NCI-H774 (cell line): ENCODE measurements at regions not wholly inside any gene's neighbourhood (a gene's known extent, or its start where the extent isn't known, plus 50 kb on each side); places are given as distances from the start of the nearest gene placed in this dataset.
A peak's percentile ranks its signal among the peaks of the same experiment; 100 is the strongest.

Source experiments
- DNase-seq: peaks from one replicate; lab custom pipeline; 2025; lab: John Stamatoyannopoulos, UW

DNA sequence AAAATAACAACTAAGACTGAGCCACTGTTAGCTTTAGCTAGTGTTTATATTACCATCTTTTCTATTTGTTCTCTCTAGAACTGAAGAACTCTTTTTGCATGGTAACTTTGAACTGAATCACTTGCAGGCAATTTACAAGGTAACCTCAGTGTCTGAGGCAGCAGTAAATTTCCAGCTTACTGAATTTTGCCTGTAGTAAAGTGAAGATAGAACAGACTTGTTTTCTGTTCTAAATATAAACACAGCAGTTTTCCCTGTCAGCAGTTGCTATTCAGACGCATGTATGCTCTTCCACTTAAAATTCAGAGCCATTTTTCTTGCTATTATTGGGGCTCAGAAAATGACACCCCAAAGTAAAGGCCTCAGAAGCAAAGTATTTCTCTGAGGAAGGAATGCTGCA, 974.0 kb upstream of the GJE1 start:
- DNase-seq, result no peak

DNA sequence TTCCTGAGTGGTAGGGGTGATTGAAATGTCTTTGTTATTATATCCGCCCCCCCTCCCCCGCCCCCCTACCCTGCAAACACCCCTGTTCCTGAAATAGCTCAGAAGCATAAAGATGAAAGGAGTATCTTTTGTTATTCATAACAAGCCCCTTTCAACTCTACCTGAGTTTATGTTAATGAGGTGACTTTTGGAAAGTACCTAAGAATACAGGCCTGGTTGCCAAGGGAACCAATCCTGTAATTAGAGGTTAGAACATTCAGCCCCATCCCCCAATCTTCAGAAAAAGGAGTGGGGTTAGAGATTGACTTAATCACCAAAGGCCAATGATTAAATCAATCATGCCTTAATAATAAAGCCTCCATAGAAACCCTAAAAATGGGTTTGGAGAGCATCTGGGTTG, 979.2 kb upstream of the GJE1 start:
- no peak for DNase-seq

DNA sequence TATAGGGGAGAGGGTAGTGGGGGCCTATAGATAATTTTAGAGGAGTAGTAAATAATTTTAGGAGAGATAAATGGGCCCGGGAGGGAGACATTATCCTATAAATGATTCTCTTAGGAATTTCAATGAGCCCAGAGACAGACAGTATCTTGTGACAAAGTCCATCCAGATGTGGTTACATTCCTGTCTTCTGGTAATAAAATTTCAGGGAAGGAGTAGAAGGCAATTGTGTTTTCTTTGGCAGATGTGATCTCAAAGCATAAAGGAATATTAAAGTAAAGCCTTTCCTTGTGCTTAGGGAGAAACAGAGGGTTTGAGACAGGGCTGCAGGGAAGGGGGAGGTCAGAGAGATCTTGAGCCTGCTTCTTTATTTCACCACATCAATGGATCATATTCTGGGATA, 979.8 kb upstream of the GJE1 start:
- DNase-seq, result no peak

DNA sequence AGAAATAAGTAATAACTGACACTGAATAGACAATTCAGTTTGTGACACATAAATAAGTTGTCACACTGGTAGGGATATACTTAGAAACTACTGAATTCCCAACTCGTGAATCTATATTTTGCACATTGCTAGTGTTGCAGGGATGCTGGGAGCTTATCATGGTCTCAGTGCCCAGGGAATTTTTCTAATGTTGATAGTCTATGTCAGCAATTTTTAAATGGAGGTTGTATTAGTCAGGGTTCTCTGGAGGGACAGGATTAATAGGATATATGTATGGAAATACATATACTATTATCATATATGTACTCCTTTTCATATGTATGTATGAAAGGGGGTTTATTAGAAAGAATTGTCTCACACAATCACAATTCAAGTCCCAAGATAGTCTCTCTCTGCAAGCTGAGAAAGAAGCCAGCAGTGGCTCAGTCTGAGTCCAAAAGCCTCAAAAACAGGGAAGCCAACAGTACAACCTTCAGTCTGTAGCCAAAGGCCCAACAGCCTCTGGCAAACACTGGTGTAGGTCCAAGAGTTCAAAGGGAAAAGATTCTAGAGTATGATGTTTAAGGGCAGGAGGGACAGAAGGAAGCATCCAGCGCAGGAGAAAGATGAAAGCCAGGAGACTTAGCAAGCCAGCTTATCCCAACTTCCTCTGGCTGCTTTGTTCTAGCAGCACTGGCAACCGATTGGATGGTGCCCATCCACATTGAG, 980.9 kb upstream of the GJE1 start:
- no peak for DNase-seq

DNA sequence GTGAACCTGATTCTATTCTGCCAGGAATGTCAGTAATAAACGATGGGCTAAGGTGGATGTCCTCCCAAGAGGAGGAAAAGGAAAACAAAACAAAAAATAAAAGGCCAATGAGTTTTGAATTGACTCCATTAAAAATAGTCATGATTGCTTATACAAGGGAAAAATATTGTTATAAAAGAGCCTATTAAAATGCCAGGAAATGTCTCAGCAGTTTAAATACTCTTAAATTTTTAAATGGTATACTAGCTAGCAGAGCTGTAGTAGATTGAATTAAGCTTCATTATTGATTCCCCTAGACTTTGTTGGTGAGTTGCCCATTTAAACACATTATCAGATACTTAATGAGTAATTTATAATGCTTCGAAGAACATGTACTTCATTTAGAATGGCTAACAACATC, 990.9 kb upstream of the GJE1 start:
- DNase-seq, result no peak

DNA sequence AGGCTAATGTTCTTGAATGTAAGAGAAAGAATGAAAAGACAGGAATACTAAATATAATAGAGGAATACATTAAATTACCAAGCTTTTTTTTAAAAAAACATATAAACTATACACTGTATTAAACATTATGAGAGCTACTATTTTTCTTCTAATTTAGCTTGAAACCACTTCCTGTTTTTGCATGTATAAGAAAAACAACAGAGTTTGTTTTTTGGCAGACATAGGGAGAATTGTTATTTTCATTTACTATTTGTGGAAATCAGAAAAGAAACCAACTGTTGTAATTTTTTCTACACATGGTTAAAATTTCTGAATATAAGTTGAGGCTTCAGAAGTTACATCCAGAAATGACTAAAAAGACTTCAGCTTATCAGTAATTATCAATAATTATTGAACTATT, 991.8 kb upstream of the GJE1 start:
- DNase-seq, result no peak

DNA sequence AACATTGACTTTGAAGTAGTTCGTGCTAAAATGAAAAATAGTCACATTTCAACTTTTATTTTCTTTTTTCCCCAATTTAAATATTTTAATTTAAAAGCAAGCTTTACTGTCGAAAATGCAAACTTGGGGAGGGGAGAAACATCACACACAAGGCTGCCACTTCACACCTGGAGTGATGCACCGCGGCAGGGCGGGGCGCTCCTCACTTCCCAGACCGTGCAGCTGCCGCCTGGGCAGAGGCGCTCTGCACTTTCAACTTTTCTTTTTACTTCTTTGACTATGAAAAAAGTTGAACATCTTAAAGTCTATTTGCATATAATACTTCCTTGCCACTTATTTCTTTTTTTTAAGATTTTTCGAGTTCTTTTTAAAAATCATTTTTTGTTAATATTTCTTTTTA, 993.3 kb upstream of the GJE1 start:
- DNase-seq, result no peak

DNA sequence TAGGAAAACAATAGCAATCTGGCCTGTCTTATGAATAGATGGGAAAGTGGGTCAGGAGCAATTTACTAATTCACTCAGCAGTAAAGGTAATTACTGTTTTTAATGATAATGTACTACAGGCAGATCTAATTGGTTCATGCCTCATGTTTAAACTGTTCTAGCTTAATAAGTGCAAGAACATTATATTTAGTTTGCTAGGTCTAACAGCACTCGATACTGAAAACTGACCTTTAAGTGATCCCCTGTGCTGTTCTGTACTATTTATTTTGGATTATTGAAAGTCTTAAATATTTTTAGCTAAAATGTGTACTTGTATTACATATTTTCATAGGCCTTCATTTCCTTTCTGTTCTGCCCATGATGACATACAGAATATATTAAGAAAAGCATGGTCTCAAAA, 998.0 kb upstream of the GJE1 start:
- DNase-seq, result no peak

DNA sequence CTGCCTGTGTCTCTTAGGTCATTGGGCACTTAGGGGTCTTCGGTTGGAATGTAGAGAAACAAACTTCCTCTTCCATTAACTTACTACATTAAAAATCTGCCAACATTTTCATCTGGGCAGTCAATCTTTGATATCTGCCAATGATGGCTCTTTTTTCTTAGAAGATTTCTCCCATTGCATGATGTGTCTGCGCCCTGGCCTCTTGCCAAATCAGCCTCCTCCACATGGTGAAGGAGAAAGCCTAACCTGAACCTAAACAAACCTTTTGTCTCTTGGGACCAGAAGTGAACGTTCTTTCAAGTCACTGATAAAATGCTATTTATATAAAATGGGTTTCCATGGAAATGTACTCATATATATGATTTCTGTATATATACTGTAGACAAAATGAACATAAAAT, 998.9 kb upstream of the GJE1 start:
- no peak for DNase-seq

DNA sequence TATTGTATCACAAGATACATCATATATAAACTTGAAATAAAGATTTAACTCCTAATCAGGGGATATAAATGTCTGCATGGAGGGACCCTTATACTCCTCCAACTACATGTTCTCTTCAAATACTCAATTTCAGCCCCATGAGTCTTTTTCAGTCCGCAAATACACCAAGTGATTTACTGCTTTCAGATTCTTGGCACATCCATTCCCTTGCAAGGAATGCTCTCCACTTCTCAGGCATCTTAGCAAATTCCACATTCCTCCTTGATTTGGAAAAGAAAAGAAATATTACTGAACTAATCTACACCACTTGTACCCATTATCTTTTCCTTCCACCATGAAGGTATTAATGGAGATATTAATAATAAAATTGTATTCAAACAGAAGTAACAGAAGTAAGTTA, 999.4 kb upstream of the GJE1 start:
- DNase-seq, result no peak

DNA sequence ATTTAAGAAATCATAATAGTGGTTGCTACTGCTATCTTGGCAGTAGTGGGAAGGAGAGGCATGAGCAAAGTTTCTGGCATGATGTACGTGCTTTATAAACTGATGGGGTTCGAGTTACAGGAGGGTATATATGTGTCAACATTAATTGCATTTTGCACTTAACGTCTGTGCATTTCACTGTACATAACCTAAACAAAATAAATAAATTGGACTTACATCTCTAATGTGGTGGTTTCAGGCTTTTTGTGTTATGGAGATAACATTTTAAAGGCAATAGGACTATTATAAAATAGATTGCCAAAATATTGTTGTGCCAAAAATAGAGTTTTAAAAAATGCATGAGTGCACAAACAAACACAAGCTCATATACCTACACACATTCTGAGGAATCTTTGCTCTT, 1001.1 kb upstream of the GJE1 start:
- DNase-seq, result no peak

DNA sequence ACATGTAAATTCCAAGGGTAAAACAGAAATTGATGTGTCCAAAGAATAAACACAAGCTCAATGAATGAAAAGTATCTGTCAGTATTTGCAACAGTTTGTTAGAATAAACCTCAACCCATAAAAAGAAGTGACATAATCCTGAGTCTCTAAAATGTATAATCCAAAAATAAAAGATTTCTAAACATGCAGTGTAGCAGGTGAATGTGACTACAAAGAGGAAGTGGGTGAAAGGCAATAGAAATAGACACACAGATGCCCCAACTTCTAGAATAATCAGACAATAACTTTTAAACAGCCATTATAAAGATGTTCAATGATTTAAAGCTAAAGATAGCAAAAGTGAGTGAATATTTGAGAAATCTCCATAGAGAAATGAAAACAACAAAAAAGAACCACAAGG, 1009.2 kb upstream of the GJE1 start:
- no peak for DNase-seq

DNA sequence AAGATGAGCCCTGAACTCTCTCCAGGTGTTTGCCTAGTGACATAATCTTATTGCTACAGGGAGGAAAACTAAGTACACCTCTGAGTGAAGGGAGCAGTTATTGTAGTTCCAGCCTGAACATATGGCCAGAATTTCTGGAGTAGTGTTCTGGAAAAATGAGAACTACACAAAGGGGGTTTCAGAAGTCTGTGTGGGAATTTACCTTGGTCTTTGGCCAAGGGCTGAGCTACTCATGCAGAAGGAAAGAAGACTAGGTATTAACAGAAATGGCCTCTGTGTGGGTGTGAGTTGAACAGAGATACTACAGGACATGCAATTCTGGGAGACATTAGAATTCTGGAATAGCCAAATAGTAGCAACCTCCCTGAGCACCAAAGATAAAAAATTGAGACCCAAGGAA, 1009.7 kb upstream of the GJE1 start:
- no peak for DNase-seq

DNA sequence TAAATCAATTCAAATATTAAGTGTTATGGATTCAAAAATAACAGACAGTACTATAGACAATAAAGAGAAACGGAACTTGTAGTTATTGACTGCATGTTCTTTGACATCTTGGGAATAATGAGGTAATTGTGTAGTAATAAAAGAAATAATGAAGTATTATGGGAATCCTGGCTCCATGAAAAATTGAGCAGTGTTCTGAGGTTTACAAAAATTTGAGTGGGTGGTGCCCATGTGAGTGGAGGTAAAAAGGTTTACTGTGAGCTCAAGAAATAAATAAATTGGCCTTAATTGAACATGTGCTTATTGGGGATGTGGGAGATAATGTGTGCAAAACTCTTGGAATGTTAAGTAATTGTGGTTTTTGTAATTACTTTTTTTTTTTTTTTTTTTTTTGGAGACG, 1013.7 kb upstream of the GJE1 start:
- DNase-seq, result no peak

DNA sequence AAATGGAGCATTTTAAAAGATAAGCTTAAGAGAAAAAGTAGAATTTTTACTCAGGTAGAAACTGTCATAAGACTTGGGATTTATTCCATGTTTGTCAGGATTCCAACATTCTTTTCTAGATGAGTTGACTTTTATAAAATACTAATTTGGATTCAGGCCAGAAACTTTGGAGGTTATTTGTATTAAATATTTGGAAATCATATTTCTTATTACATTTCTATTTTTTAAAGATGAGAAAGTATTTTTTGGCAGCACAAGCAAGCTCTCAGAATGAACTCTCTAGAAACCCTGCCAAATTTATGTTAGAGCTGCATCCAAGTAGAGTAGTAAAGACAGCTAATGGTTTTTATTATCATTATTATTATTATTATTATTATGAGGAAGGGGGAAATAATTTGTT, 1014.9 kb upstream of the GJE1 start:
- no peak for DNase-seq

DNA sequence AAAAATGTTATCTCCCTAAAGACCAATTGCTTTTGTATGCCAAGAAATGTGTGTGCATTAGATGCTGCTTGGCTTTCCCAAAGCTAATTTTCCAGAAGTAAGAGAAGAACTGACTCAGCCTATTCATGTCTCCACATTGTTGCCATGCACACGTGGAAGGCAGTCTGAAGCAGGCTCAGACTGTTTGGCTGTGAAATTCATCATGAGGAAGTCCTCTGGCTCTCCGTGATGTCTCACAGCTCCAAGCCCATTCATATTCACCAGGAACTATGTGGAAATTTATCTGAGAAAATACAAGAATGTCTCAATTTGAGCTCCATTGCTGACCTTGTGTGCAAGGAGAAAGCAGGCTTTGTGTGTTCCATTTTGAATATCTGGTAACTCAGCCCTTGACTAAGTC, 1022.2 kb upstream of the GJE1 start:
- DNase-seq, result no peak

DNA sequence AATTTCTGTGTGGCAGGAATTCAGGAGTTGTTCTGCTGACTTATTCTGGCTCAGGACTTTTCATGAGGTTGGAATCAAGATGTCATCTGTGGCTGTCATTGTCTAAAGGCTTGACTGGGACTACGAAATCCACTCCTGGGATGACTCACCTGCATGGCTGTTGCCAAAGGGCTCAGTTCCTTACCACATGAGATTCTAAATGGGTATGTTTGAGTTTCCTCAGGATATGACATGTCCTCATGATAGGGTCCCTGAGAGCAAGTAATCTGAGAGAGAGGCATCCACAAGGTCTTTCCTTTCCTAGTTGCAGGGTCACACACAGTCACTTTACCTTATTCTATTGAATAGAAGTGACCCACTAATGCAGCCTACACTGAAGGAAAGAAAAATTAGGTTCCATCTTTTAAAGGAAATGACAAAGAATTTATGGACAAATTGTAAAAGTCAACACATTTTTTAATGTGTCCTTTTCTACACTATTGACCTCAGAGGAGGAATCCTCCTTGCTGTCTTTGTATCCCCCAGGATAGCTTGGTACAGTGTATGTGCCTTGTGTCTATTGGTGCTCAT, 1025.0 kb upstream of the GJE1 start:
- DNase-seq, result no peak

DNA sequence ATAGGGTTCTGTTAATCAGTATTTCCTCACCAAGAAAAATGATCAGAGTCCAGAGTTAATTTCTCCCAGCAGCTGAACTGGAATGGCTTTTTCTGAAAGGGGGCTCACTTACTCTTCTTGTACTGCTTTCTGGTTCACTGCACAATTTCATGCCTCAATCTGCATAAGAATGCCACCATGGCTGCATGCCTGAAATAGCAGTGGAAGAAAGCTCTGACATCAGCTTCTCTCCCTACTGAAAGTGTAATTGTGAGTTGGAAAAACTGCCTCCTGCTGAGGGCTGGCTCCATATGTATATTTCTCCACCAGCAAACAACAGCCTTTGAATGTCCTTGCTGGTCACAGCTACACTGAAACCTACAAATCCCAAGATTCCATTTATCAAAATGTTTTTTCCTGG, 1027.2 kb upstream of the GJE1 start:
- no peak for DNase-seq

DNA sequence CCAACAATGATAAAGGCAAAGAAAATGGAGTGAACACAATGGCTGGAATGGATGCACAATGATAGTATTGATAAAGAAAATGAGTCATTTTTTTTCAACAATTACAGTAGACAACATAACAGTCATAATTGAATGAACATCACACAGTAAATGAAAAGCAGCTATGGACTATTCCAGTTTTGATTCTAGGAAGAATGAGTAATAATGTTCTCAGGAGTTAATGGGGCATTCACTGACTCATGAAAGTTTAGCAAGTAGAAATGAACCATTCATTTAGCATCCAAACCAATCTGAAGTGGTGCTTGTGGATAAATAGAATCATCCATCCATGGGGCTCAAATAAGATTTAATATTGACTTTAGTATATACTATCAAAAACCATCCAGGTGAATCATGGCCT, 1029.5 kb upstream of the GJE1 start:
- peak; percentile 13 for DNase-seq

DNA sequence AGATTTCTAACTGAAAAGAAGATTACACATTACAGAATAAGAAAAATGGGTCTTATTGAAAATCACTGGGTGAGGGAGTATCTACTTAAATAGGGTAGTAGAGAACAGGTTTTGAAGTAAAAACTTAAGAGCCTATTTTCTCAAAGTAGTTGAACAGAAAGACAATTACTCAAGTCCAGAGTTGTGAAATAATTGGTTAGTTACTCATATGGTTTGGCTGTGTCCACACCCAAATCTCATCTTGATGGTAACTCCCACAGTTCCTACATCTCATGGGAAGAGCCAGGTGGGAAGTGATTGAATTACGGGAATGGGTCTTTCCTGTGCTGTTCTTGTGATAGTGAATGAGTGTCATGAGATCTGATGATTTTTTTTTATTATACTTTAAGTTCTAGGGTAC, 1035.3 kb upstream of the GJE1 start:
- DNase-seq, result no peak

DNA sequence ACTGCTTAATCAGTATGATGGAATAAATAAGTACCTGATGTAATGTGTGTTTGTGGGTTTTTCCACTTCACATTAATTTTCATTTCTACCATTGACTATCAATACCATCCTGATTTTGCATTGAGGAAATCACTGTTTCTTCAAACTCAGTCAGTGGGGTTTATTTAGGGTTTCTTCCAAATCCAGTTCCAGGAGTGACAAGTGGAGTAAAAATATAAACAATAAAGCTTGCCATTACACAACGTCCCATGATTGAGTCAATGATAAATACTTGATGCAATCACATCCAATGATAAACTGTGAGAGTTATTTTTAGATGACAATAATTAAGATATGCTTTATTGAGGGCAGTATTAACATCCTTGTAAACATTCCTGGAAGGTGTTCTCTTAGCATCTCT, 1037.4 kb upstream of the GJE1 start:
- no peak for DNase-seq

DNA sequence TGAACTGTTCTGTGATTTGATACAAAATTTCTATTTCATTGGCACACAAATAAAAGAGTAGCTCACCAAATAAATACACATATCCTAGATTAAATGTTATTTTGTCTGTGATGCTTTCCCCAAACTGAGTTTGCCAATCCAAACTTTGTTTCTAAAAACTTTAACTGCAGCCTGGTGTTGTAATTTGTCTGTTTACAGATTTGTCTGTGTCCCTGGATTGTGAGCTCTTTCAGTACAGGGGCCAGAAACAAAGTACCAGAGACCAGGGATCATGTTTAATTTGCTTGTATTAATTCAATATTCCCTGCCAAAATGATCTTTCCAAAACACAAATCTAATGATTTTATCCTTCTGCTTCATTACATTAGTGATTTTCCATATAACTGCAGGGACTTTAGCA, 1044.6 kb upstream of the GJE1 start:
- DNase-seq, result no peak

DNA sequence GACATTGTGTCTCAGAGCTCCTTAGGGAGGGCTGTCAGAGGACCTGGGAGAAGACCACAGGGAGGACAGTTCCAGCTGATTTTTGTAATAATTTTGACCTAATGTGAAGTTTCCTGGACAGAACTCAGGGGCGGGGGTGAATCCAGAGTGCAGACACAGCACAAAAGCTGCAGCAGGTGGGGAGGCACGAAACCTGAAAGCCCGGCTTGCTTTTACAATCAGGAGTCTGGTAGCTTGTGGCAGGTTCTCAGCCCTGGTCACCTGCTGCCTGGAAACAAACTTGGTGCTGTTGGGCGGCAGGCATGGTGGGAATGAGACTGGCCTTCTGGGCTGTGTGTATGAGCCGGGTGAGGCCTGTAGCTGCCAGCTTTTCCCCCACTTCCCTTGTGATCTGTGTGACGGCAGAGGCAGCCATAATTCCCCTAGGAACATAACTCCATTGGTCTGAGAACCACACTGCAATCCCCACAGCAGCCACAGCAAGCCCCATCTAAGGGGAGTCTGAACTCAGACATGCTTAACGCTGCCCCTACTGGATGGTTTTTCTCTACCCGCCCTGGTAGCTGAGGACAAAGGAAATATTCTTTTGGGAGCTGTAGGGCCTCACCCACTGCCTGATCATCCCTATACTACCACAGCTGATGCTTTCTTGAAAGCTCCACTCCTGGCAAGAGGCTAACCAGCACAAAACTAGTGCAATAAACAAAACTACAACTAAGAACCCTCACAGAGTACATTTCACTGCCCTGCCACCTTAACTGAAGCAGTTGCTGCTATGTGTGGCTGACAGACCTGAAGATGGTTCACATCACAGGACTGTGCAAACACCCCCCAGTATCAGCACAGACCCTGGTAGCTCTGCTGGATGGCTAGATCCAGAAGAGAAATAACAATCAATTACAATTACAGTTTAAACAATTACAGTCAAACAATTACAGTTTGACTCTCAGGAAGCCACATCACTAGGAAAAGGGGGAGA, 1055.1 kb upstream of the GJE1 start:
- DNase-seq, result no peak
